ENCODE measurements at regions not wholly inside any gene's neighbourhood (a gene's known extent, or its start where the extent isn't known, plus 50 kb on each side); places are given as distances from the start of the nearest gene placed in this dataset.

GRCh38 chr11:114964676-114965214, 286.4 kb downstream of the NXPE2 start:
- Histone ChIP-seq H3K4me3 (ENCODE audit: low read depth, low read length) (no peak overlapping the region), H3K27me3 (ENCODE audit: control insufficient read depth, insufficient read depth, low read length) (no peaks in the 10 kb centered on the region), H3K36me3 (ENCODE audit: control insufficient read depth, insufficient read depth, low read length) (no peaks in the 10 kb centered on the region)
- POLR2A ChIA-PET = no interaction called here
- CTCF ChIA-PET = no interaction called here
- TF ChIP-seq, protein P1, sequence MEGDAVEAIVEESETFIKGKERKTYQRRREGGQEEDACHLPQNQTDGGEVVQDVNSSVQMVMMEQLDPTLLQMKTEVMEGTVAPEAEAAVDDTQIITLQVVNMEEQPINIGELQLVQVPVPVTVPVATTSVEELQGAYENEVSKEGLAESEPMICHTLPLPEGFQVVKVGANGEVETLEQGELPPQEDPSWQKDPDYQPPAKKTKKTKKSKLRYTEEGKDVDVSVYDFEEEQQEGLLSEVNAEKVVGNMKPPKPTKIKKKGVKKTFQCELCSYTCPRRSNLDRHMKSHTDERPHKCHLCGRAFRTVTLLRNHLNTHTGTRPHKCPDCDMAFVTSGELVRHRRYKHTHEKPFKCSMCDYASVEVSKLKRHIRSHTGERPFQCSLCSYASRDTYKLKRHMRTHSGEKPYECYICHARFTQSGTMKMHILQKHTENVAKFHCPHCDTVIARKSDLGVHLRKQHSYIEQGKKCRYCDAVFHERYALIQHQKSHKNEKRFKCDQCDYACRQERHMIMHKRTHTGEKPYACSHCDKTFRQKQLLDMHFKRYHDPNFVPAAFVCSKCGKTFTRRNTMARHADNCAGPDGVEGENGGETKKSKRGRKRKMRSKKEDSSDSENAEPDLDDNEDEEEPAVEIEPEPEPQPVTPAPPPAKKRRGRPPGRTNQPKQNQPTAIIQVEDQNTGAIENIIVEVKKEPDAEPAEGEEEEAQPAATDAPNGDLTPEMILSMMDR (IDR thresholded peaks at IDR 0.05; ENCODE audit: insufficient read depth, low read depth, low read length) = no peak
- DNase-seq (ENCODE audit: low read depth) = no peak

DNA sequence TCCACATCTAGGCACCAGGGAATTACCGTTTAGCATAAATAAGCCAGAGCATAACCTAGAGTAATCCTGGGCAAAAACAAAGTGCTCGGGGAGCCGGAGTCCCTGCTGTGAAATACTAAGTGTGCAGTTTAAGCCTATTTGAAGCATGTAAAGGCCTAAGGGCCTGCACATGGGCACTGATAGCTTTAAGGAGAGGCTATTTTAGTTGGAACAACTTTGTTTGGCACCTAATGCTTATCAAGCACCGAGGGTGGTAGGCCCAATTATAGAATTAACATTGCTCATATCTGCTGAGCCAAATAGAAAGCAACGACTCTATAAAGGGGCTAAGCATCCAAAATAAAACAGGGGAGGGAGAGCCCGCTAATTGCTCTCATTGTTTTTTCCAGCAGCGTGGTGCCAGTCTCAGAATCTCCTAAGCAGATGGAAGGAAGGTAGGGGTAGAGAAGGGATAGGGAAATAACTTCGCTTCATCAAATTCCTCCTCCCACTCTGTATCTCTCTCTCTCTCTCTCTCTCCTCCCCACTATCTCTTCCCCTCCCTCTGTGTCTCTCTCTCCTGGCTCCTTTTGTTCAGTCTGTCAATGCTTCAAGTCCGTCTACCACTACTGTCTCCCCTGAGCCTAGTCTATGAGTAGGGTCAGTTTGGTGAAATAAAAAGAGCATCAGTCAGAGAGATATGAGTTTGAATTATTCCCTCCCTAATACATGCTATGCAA, 292.8 kb downstream of the NXPE2 start:
- no peak for DNase-seq (ENCODE audit: low read depth)
- ChIA-PET POLR2A (no interaction called here), CTCF (no interaction called here)
- no peak overlapping the region for H3K4me3 ChIP-seq (ENCODE audit: low read depth, low read length)
- TF ChIP-seq, protein P1 (IDR thresholded peaks at IDR 0.05; ENCODE audit: insufficient read depth, low read depth, low read length) = no peak
- no peaks in the 10 kb centered on the region for H3K27me3 ChIP-seq (ENCODE audit: control insufficient read depth, insufficient read depth, low read length)
- no peaks in the 10 kb centered on the region for H3K36me3 ChIP-seq (ENCODE audit: control insufficient read depth, insufficient read depth, low read length)

DNA sequence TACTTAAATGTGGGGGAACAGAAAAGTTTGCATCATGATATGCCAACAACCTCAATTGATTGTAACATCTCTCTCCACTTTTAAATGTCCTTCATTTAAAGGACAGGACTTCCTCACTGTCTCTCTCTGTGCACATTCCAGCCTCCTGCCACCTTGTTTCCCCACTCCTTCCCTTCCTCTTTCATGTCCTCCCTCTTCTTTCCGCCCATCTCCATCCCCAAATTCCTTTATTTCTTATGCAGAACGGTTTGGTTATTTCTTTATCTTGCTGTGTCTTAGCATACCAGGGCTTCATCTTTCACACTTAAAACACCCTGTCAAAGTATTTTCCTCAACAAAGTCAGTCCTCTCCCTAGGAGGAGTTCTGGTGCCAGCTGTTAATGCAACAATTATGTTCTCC, 293.8 kb downstream of the NXPE2 start:
- ChIA-PET POLR2A (no interaction called here), CTCF (no interaction called here)
- Histone ChIP-seq H3K27me3 (ENCODE audit: control insufficient read depth, insufficient read depth, low read length) (no peaks in the 10 kb centered on the region), H3K36me3 (ENCODE audit: control insufficient read depth, insufficient read depth, low read length) (no peaks in the 10 kb centered on the region), H3K4me3 (ENCODE audit: low read depth, low read length) (no peak overlapping the region)
- TF ChIP-seq, protein P1 (IDR thresholded peaks at IDR 0.05; ENCODE audit: insufficient read depth, low read depth, low read length) = no peak
- DNase-seq (ENCODE audit: low read depth) = no peak

DNA sequence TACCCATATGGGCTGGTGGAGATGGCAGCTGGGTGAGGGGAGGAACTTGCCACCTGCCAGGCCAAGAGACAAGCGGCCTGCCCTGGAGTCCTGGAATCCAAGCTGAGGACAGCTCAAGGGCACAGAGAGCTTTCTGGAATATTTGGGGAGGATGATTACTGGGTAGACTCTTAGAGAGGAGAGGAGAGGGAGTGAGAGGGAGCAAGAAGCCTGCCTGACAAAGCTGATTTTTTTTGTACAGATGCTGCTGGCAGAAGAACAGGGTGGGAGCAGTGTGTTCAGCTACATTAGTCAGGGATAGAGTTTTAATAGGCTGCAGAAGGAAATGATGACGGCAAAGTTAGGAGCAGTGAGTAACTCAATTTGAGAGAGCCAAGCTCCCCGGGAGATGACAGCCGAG, 299.3 kb downstream of the NXPE2 start:
- TF ChIP-seq, protein P1 (IDR thresholded peaks at IDR 0.05; ENCODE audit: insufficient read depth, low read depth, low read length) = no peak
- ChIA-PET CTCF (no interaction called here), POLR2A (no interaction called here)
- Histone ChIP-seq H3K27me3 (ENCODE audit: control insufficient read depth, insufficient read depth, low read length) (no peaks in the 10 kb centered on the region), H3K36me3 (ENCODE audit: control insufficient read depth, insufficient read depth, low read length) (no peaks in the 10 kb centered on the region), H3K4me3 (ENCODE audit: low read depth, low read length) (no peak overlapping the region)
- DNase-seq (ENCODE audit: low read depth) = no peak

- H3K27me3 ChIP-seq (ENCODE audit: control insufficient read depth, insufficient read depth, low read length) = no peaks in the 10 kb centered on the region
- ChIA-PET CTCF (no interaction called here), POLR2A (no interaction called here)
- no peak for DNase-seq (ENCODE audit: low read depth)
- TF ChIP-seq, protein P1 (IDR thresholded peaks at IDR 0.05; ENCODE audit: insufficient read depth, low read depth, low read length) = no peak
- H3K4me3 ChIP-seq (ENCODE audit: low read depth, low read length) = no peak overlapping the region
- no peaks in the 10 kb centered on the region for H3K36me3 ChIP-seq (ENCODE audit: control insufficient read depth, insufficient read depth, low read length)
Observed at GRCh38 chr11:114982141-114982540, 303.8 kb downstream of the NXPE2 start.
